WERI-Rb-1 (cell line): ENCODE measurements at regions not wholly inside any gene's neighbourhood (a gene's known extent, or its start where the extent isn't known, plus 50 kb on each side); places are given as distances from the start of the nearest gene placed in this dataset.

Source experiments
- DNase-seq: peaks from one replicate; pipeline ENCODE4 v3.0.0-alpha.2; 2020
- H3K27ac ChIP-seq: fragments of 250-450 bp; sonication (Bioruptor Pico); 2 replicates; pipeline ENCODE4 v1.5.1; 2020; ENCODE audit warnings: mild to moderate bottlenecking, moderate library complexity
- H3K27me3 ChIP-seq: fragments of 250-450 bp; sonication (Bioruptor Pico); 2 replicates; pipeline ENCODE4 v1.5.1; 2021; ENCODE audit warnings: mild to moderate bottlenecking, low read depth, moderate library complexity; ENCODE audit not compliant: insufficient read depth, severe bottlenecking
- H3K36me3 ChIP-seq: fragments of 250-450 bp; sonication (Bioruptor Pico); 2 replicates; pipeline ENCODE4 v1.5.1; 2020; ENCODE audit warnings: mild to moderate bottlenecking, moderate library complexity
- H3K4me3 ChIP-seq: 2 replicates; pipeline ENCODE4 v1.5.1; 2011; ENCODE audit warnings: low read depth, mild to moderate bottlenecking, control low read depth, low read length
- H3K9me3 ChIP-seq: fragments of 250-450 bp; sonication (Bioruptor Pico); 2 replicates; pipeline ENCODE4 v1.5.1; 2021; ENCODE audit warnings: mild to moderate bottlenecking, moderate library complexity; ENCODE audit not compliant: severe bottlenecking
- CTCF ChIP-seq: IDR thresholded peaks from 2 replicates; pipeline ENCODE4 v1.5.1; 2011; ENCODE audit warnings: low read depth, mild to moderate bottlenecking, control low read depth, inconsistent platforms, low read length

- Histone ChIP-seq H3K36me3 (no peaks in the 10 kb centered on the region), H3K9me3 (no peaks in the 10 kb centered on the region), H3K27ac (no peak overlapping the region), H3K27me3 (no peaks in the 10 kb centered on the region), H3K4me3 (no peak overlapping the region)
- TF ChIP-seq CTCF = no peak
- no peak for DNase-seq
These were observed 1918.8 kb downstream of the EFNA5 start for GRCh38 chr5:105751908-105752307.

GRCh38 chr5:105745111-105745510, 1925.6 kb downstream of the EFNA5 start:
- no peak overlapping the region for H3K27ac ChIP-seq
- no peak for DNase-seq
- no peaks in the 10 kb centered on the region for H3K27me3 ChIP-seq
- H3K9me3 ChIP-seq = no peaks in the 10 kb centered on the region
- H3K4me3 ChIP-seq = no peak overlapping the region
- no peak for TF ChIP-seq CTCF
- no peaks in the 10 kb centered on the region for H3K36me3 ChIP-seq

DNA sequence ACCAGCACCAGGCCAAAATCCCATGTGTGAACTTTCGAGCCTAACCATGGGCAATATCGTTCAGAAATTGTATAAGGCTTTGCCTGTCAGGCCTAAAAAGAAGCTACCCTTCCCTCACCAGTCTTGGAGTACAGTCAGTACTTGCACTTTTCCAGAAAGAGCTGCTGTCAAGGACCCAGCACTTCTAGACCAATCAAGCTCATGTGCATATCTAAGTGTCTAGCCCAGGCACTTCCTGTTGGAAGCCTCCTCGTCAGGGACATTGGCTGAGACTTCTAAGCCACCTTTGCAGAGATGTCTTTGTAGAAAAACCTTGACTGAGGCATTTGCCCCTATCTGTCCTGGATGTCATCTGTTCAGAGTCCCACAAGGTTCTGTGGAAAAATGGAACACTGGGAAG, 1930.5 kb downstream of the EFNA5 start:
- no peaks in the 10 kb centered on the region for H3K27me3 ChIP-seq
- no peak overlapping the region for H3K27ac ChIP-seq
- H3K36me3 ChIP-seq = no peaks in the 10 kb centered on the region
- no peak for TF ChIP-seq CTCF
- no peaks in the 10 kb centered on the region for H3K9me3 ChIP-seq
- no peak overlapping the region for H3K4me3 ChIP-seq
- DNase-seq = no peak

GRCh38 chr5:105739732-105740131, 1931.0 kb downstream of the EFNA5 start:
- H3K9me3 ChIP-seq = no peaks in the 10 kb centered on the region
- no peak overlapping the region for H3K27ac ChIP-seq
- TF ChIP-seq CTCF = no peak
- no peak for DNase-seq
- H3K27me3 ChIP-seq = no peaks in the 10 kb centered on the region
- no peaks in the 10 kb centered on the region for H3K36me3 ChIP-seq
- H3K4me3 ChIP-seq = no peak overlapping the region

GRCh38 chr5:105735704-105736103, 1935.0 kb downstream of the EFNA5 start:
- Histone ChIP-seq H3K4me3 (no peak overlapping the region), H3K27me3 (no peaks in the 10 kb centered on the region), H3K9me3 (no peaks in the 10 kb centered on the region), H3K27ac (no peak overlapping the region), H3K36me3 (no peaks in the 10 kb centered on the region)
- no peak for TF ChIP-seq CTCF
- no peak for DNase-seq

GRCh38 chr5:105730982-105731381, 1939.8 kb downstream of the EFNA5 start:
- no peaks in the 10 kb centered on the region for H3K27me3 ChIP-seq
- H3K4me3 ChIP-seq = no peak overlapping the region
- H3K27ac ChIP-seq = no peak overlapping the region
- DNase-seq = no peak
- TF ChIP-seq CTCF = no peak
- no peaks in the 10 kb centered on the region for H3K36me3 ChIP-seq
- no peaks in the 10 kb centered on the region for H3K9me3 ChIP-seq
